HG03139 (cell line): ENCODE measurements at regions not wholly inside any gene's neighbourhood (a gene's known extent, or its start where the extent isn't known, plus 50 kb on each side); places are given as distances from the start of the nearest gene placed in this dataset.

ENCODE experiments used
- ATAC-seq: cut with Tn5 transposase; IDR thresholded peaks from one replicate; pipeline ENCODE4 v1.9.1; 2021; ENCODE audit not compliant: unreplicated experiment

- no peak for ATAC-seq
These were observed 51.3 kb upstream of the IRX4 start for GRCh38 chr5:1934056-1934394.

DNA sequence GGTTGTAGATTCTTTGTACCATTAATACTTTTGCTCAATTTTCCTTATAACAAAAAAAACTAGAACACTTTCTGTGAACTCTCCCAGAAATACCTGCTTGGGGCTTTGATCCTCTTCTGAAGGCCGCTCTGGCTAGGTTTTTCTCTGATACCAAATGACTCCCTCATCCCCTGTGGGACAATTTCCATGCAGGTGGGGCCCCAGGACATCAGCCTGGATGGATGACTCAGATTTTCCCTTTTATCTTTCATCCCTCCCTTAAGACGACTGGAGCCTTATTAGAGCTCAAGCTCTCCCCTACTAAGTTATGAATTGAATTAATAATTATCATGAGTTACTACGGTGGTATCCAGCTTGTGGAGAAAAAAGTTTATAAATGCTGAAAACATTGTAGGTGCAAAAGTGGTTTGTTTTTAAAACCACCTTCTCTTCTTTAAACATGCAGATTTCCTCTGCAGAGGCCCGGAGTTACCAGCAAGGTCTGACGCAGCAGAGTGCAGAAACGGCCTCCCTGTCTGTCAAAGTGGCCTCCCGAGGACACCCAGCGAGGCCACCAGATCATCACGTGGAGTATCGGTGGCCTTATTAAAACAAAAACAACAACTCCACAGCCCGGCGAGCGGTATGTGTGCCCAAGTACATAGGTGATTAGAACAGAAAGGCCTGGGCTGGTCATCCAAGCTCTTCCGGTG is 50.8 kb upstream of the IRX4 start:
- no peak for ATAC-seq
